OCI-LY1 (cell line): ENCODE measurements at regions not wholly inside any gene's neighbourhood (a gene's known extent, or its start where the extent isn't known, plus 50 kb on each side); places are given as distances from the start of the nearest gene placed in this dataset.

Experiments
- H2AFZ ChIP-seq: fragments of 200-600 bp; sonication (generic), shearing (Covaris generic); 2 replicates; pipeline ENCODE4 v1.6.0; 2014; ENCODE audit warnings: antibody characterized with exemption, mild to moderate bottlenecking, low read length
- H3F3A ChIP-seq: fragments of 200-600 bp; sonication (generic), shearing (Covaris generic); 2 replicates; pipeline ENCODE4 v1.6.0; 2014; ENCODE audit warnings: mild to moderate bottlenecking, antibody characterized with exemption, low read length, moderate library complexity; ENCODE audit not compliant: insufficient read depth
- H3K27ac ChIP-seq: fragments of 200-600 bp; sonication (generic); 2 replicates; pipeline ENCODE4 v1.5.1; 2014; ENCODE audit warnings: low read length, mixed run types, mild to moderate bottlenecking, low read depth; ENCODE audit not compliant: poor library complexity, severe bottlenecking
- H3K27me3 ChIP-seq: fragments of 200-600 bp; sonication (generic); 2 replicates; pipeline ENCODE4 v1.6.0; 2014; ENCODE audit warnings: antibody characterized with exemption, mild to moderate bottlenecking, low read length, moderate library complexity; ENCODE audit not compliant: insufficient read depth
- H3K36me3 ChIP-seq: fragments of 200-600 bp; sonication (generic); 2 replicates; pipeline ENCODE4 v1.6.1; 2014; ENCODE audit warnings: mild to moderate bottlenecking, antibody characterized with exemption, low read length, moderate library complexity, mixed read lengths; ENCODE audit not compliant: insufficient read depth
- H3K4me1 ChIP-seq: fragments of 200-600 bp; sonication (generic); 2 replicates; pipeline ENCODE4 v1.5.1; 2014; ENCODE audit warnings: mild to moderate bottlenecking, low read length, moderate library complexity; ENCODE audit not compliant: insufficient read depth, severe bottlenecking
- H3K4me2 ChIP-seq: fragments of 200-600 bp; sonication (generic), shearing (Covaris generic); 2 replicates; pipeline ENCODE4 v1.6.1; 2014; ENCODE audit warnings: low read length
- H3K4me3 ChIP-seq: fragments of 200-600 bp; sonication (generic); 2 replicates; pipeline ENCODE4 v1.5.1; 2014; ENCODE audit warnings: low read length, low read depth, mild to moderate bottlenecking, mixed read lengths; ENCODE audit not compliant: poor library complexity, severe bottlenecking
- H3K79me2 ChIP-seq: fragments of 200-600 bp; shearing (Covaris generic); 2 replicates; pipeline ENCODE4 v1.6.1; 2016; ENCODE audit warnings: mixed run types, low read length, mixed read lengths; ENCODE audit not compliant: insufficient read depth
- H3K9ac ChIP-seq: fragments of 200-600 bp; sonication (generic), shearing (Covaris generic); 2 replicates; pipeline ENCODE4 v1.6.1; 2014; ENCODE audit warnings: mild to moderate bottlenecking, low read length, mixed read lengths
- H3K9me2 ChIP-seq: fragments of 200-600 bp; sonication (generic), shearing (Covaris generic); 2 replicates; pipeline ENCODE4 v1.6.1; 2014; ENCODE audit warnings: low read depth, mild to moderate bottlenecking, low read length, mixed read lengths
- H3K9me3 ChIP-seq: fragments of 200-600 bp; shearing (Covaris generic); 2 replicates; pipeline ENCODE4 v1.6.1; 2014; ENCODE audit warnings: low read length, mixed read lengths
- H4K20me1 ChIP-seq: fragments of 200-600 bp; sonication (generic), shearing (Covaris generic); 2 replicates; pipeline ENCODE4 v1.6.0; 2016; ENCODE audit warnings: mild to moderate bottlenecking, low read length; ENCODE audit not compliant: insufficient read depth
- EZH2 ChIP-seq: fragments of 200-600 bp; sonication (generic), shearing (Covaris generic); IDR thresholded peaks from 2 replicates; pipeline ENCODE4 v1.8.0; 2017; ENCODE audit warnings: borderline replicate concordance, mixed run types, mild to moderate bottlenecking, antibody characterized with exemption, low read length, moderate library complexity, mixed read lengths
- TF ChIP-seq, protein P1 (sequence below): fragments of 200-600 bp; sonication (generic), shearing (Covaris generic); IDR thresholded peaks from 2 replicates; pipeline ENCODE4 v1.5.1; 2017; ENCODE audit warnings: mild to moderate bottlenecking, antibody characterized with exemption, low read length, moderate library complexity, mixed read lengths

DNA sequence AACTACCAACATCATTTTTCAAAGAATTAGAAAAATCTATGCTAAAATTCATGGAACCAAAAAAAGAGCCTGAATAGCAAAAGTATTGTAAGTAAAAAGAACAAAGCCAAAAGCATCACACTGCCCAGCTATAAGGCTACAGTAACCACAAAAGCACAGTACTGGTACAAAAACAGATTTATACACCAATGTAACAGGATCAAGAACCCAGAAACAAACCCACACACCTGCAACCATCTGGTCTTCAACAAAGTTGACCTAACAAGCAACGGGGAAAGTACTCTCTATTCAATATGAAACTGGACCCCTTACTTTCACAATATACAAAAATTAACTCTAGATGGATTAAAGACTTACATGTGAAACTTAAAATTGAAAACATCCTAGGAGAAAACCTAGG lies 94.2 kb upstream of the TARS1 start:
- Histone ChIP-seq H4K20me1 (no peaks in the 10 kb centered on the region), H3K27ac (no peak overlapping the region), H3K9me2 (no peaks in the 10 kb centered on the region), H3K36me3 (no peaks in the 10 kb centered on the region), H3K4me1 (no peaks in the 10 kb centered on the region), H3K9me3 (no peaks in the 10 kb centered on the region), H3K4me2 (no peak overlapping the region), H3K79me2 (no peaks in the 10 kb centered on the region), H2AFZ (no peak overlapping the region), H3K9ac (no peak overlapping the region), H3F3A (no peaks in the 10 kb centered on the region), H3K27me3 (no peaks in the 10 kb centered on the region), H3K4me3 (no peak overlapping the region)
- TF ChIP-seq, protein P1, sequence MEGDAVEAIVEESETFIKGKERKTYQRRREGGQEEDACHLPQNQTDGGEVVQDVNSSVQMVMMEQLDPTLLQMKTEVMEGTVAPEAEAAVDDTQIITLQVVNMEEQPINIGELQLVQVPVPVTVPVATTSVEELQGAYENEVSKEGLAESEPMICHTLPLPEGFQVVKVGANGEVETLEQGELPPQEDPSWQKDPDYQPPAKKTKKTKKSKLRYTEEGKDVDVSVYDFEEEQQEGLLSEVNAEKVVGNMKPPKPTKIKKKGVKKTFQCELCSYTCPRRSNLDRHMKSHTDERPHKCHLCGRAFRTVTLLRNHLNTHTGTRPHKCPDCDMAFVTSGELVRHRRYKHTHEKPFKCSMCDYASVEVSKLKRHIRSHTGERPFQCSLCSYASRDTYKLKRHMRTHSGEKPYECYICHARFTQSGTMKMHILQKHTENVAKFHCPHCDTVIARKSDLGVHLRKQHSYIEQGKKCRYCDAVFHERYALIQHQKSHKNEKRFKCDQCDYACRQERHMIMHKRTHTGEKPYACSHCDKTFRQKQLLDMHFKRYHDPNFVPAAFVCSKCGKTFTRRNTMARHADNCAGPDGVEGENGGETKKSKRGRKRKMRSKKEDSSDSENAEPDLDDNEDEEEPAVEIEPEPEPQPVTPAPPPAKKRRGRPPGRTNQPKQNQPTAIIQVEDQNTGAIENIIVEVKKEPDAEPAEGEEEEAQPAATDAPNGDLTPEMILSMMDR: no peak
- no peak for TF ChIP-seq EZH2

DNA sequence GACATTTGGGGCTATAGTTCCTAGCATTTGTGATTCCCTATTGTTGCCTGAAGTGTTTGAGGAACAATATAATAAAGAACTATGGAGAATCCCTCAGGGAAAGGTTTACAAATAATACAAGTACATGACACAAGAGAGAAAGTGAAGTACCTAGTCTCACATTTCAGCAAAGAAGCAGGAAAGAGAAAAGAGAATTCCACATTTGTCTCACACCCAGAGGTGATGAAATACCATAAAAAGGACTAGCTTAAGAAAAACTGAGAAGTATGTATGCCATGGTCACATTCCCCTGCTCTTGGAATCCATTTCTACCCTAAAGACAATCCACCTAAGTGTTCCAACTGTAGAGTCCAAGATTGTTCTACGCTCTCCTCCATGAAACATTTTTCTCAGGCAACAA lies 79.0 kb upstream of the TARS1 start:
- Histone ChIP-seq H3K4me3 (no peak overlapping the region), H3K9me2 (no peaks in the 10 kb centered on the region), H3K4me1 (no peaks in the 10 kb centered on the region), H3K9ac (no peak overlapping the region), H3K4me2 (no peak overlapping the region), H3K27ac (no peak overlapping the region), H3K79me2 (no peaks in the 10 kb centered on the region), H3K9me3 (no peaks in the 10 kb centered on the region), H3K27me3 (no peaks in the 10 kb centered on the region), H3F3A (no peaks in the 10 kb centered on the region), H3K36me3 (no peaks in the 10 kb centered on the region), H4K20me1 (no peaks in the 10 kb centered on the region), H2AFZ (no peak overlapping the region)
- no peak for TF ChIP-seq EZH2
- TF ChIP-seq, protein P1: no peak

DNA sequence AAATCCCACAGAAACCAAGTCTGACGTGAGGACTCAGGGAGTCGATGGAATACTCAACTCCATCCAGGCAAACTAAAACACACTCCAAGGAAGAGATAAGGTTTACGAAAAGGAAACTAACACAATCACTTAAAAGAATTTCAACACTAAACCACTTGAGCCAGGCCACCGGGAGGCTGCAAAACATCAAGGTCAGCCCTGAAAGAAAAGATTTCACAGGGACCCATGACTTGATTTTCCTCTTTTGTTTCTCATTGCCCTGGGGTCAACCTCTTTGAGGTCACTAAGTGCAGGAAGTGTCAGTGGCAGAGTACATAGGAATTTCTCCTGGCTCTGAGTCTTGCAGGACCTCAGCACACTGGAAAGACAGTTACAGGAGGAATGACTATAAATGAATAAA lies 77.8 kb upstream of the TARS1 start:
- Histone ChIP-seq H3K36me3 (no peaks in the 10 kb centered on the region), H4K20me1 (no peaks in the 10 kb centered on the region), H3K27ac (no peak overlapping the region), H3K27me3 (no peaks in the 10 kb centered on the region), H3K9me2 (no peaks in the 10 kb centered on the region), H3K9me3 (no peaks in the 10 kb centered on the region), H3K4me3 (no peak overlapping the region), H3F3A (no peaks in the 10 kb centered on the region), H3K4me2 (no peak overlapping the region), H3K79me2 (no peaks in the 10 kb centered on the region), H3K9ac (no peak overlapping the region), H3K4me1 (no peaks in the 10 kb centered on the region), H2AFZ (no peak overlapping the region)
- TF ChIP-seq, protein P1: no peak
- no peak for TF ChIP-seq EZH2
